HEK293 (cell line): ENCODE measurements at regions not wholly inside any gene's neighbourhood (a gene's known extent, or its start where the extent isn't known, plus 50 kb on each side); places are given as distances from the start of the nearest gene placed in this dataset.

ENCODE experiments used
- CTCF ChIA-PET: fragments of 350-600 bp; formaldehyde crosslinking; extraction: SDS; loops from one replicate; lab custom pipeline; 2021; ENCODE audit warnings: antibody characterized with exemption; lab: Yijun Ruan, JAX
- POLR2A ChIA-PET: fragments of 300-600 bp; formaldehyde crosslinking; extraction: SDS; loops from one replicate; lab custom pipeline; 2020; ENCODE audit warnings: antibody characterized with exemption, inconsistent platforms; lab: Yijun Ruan, JAX
- H3K27ac ChIP-seq: fragments of 200-500 bp; sonication (Bioruptor generic); 2 replicates; pipeline ENCODE4 v1.5.1; 2014; ENCODE audit warnings: low read depth, low read length, control low read depth, inconsistent platforms; ENCODE audit errors: extremely low read depth
- H3K36me3 ChIP-seq, 2 experiments: fragments of 200-500 bp in 1 of 2; sonication (Bioruptor generic) in 1 of 2; 1 replicate in 1 of 2; 2 replicates in 1 of 2; pipeline ENCODE4 v1.5.1; 2014 to 2017; ENCODE audit warnings: inconsistent platforms in 2 of 2, low read length in 2 of 2; ENCODE audit not compliant: control insufficient read depth in 2 of 2, insufficient read depth in 1 of 2
- H3K4me1 ChIP-seq: fragments of 200-500 bp; sonication (Bioruptor generic); 2 replicates; pipeline ENCODE4 v1.5.1; 2014; ENCODE audit warnings: mild to moderate bottlenecking, low read length, inconsistent platforms; ENCODE audit not compliant: control insufficient read depth, insufficient read depth
- H3K4me3 ChIP-seq: 2 replicates; pipeline ENCODE4 v1.5.1; 2011; ENCODE audit warnings: low read depth, mild to moderate bottlenecking, control low read depth, low read length, moderate library complexity
- H3K9me3 ChIP-seq: fragments of 200-500 bp; sonication (Bioruptor generic); 2 replicates; pipeline ENCODE4 v1.5.1; 2014; ENCODE audit warnings: low read depth, low read length, inconsistent platforms; ENCODE audit not compliant: control insufficient read depth, insufficient read depth
- BCL11A ChIP-seq: fragments of 450-650 bp; formaldehyde crosslinking; IDR thresholded peaks from 2 replicates; pipeline ENCODE4 v1.5.1; 2016; ENCODE audit warnings: low read depth, missing biosample characterization, missing genetic modification characterization
- GLIS2 ChIP-seq: fragments of 450-650 bp; formaldehyde crosslinking; IDR thresholded peaks from 2 replicates; pipeline ENCODE4 v1.5.1; 2016; ENCODE audit warnings: missing biosample characterization, missing genetic modification characterization
- HOXD13 ChIP-seq: sonication (generic); formaldehyde crosslinking; IDR thresholded peaks from 2 replicates; pipeline ENCODE4 v1.8.0; 2022; ENCODE audit warnings: missing genetic modification reagents, borderline replicate concordance
- SCRT1 ChIP-seq: fragments of 450-650 bp; formaldehyde crosslinking; IDR thresholded peaks from 2 replicates; pipeline ENCODE4 v1.5.1; 2016; ENCODE audit warnings: missing biosample characterization, missing genetic modification characterization, borderline replicate concordance
- SP2 ChIP-seq: fragments of 450-650 bp; formaldehyde crosslinking; IDR thresholded peaks from 2 replicates; pipeline ENCODE4 v1.5.1; 2016; ENCODE audit warnings: missing biosample characterization, missing genetic modification characterization
- ZBTB1 ChIP-seq: fragments of 450-650 bp; formaldehyde crosslinking; IDR thresholded peaks from 2 replicates; pipeline ENCODE4 v1.5.1; 2016; ENCODE audit warnings: missing biosample characterization, missing genetic modification characterization
- ZNF174 ChIP-seq: fragments of 450-650 bp; formaldehyde crosslinking; IDR thresholded peaks from 2 replicates; pipeline ENCODE4 v1.5.0; 2017; ENCODE audit warnings: missing biosample characterization, mild to moderate bottlenecking, missing genetic modification characterization
- ZNF202 ChIP-seq: fragments of 450-650 bp; formaldehyde crosslinking; IDR thresholded peaks from 2 replicates; pipeline ENCODE4 v1.5.1; 2016; ENCODE audit warnings: missing biosample characterization, missing genetic modification characterization, borderline replicate concordance
- ZNF354C ChIP-seq: fragments of 450-650 bp; formaldehyde crosslinking; IDR thresholded peaks from 2 replicates; pipeline ENCODE4 v1.5.1; 2016; ENCODE audit warnings: missing biosample characterization, missing genetic modification characterization, low read depth, borderline replicate concordance
- ZNF423 ChIP-seq: fragments of 450-650 bp; formaldehyde crosslinking; IDR thresholded peaks from 2 replicates; pipeline ENCODE4 v1.5.1; 2016; ENCODE audit warnings: missing biosample characterization, missing genetic modification characterization
- ZNF521 ChIP-seq: fragments of 450-650 bp; formaldehyde crosslinking; IDR thresholded peaks from 2 replicates; pipeline ENCODE4 v1.5.1; 2017; ENCODE audit warnings: missing biosample characterization, mild to moderate bottlenecking, missing genetic modification characterization
- ZNF585B ChIP-seq: fragments of 450-650 bp; formaldehyde crosslinking; IDR thresholded peaks from 2 replicates; pipeline ENCODE4 v1.5.1; 2016; ENCODE audit warnings: missing biosample characterization, missing genetic modification characterization
- ZNF596 ChIP-seq: fragments of 450-650 bp; IDR thresholded peaks from 2 replicates; pipeline ENCODE4 v1.5.0; 2018; ENCODE audit warnings: missing biosample characterization, mild to moderate bottlenecking, missing genetic modification characterization, moderate library complexity
- ZNF600 ChIP-seq: fragments of 450-650 bp; formaldehyde crosslinking; IDR thresholded peaks from 2 replicates; pipeline ENCODE4 v1.5.1; 2016; ENCODE audit warnings: missing biosample characterization, missing genetic modification characterization
- ZNF610 ChIP-seq: fragments of 450-650 bp; formaldehyde crosslinking; IDR thresholded peaks from 2 replicates; pipeline ENCODE4 v1.5.1; 2016; ENCODE audit warnings: missing biosample characterization, missing genetic modification characterization, borderline replicate concordance
- ZSCAN16 ChIP-seq: fragments of 450-650 bp; formaldehyde crosslinking; IDR thresholded peaks from 2 replicates; pipeline ENCODE4 v1.5.1; 2016; ENCODE audit warnings: missing biosample characterization, missing genetic modification characterization
- TF ChIP-seq, protein P1 (sequence below): fragments of 450-650 bp; formaldehyde crosslinking; IDR thresholded peaks from 2 replicates; pipeline ENCODE4 v1.5.1; 2016; ENCODE audit warnings: missing biosample characterization, missing genetic modification characterization
- TF ChIP-seq, protein P2 (sequence below): fragments of 450-650 bp; formaldehyde crosslinking; IDR thresholded peaks from 2 replicates; pipeline ENCODE4 v1.5.1; 2016; ENCODE audit warnings: missing biosample characterization, missing genetic modification characterization
- TF ChIP-seq, protein P3 (sequence below): fragments of 450-650 bp; formaldehyde crosslinking; IDR thresholded peaks from 2 replicates; pipeline ENCODE4 v1.5.1; 2016; ENCODE audit warnings: missing biosample characterization, missing genetic modification characterization
- TF ChIP-seq, protein P4 (sequence below): fragments of 450-650 bp; formaldehyde crosslinking; IDR thresholded peaks from 2 replicates; pipeline ENCODE4 v1.5.1; 2016; ENCODE audit warnings: missing biosample characterization, missing genetic modification characterization
- TF ChIP-seq, protein P5 (sequence below): fragments of 450-650 bp; formaldehyde crosslinking; IDR thresholded peaks from 2 replicates; pipeline ENCODE4 v1.5.1; 2017; ENCODE audit warnings: missing biosample characterization, missing genetic modification characterization

DNA sequence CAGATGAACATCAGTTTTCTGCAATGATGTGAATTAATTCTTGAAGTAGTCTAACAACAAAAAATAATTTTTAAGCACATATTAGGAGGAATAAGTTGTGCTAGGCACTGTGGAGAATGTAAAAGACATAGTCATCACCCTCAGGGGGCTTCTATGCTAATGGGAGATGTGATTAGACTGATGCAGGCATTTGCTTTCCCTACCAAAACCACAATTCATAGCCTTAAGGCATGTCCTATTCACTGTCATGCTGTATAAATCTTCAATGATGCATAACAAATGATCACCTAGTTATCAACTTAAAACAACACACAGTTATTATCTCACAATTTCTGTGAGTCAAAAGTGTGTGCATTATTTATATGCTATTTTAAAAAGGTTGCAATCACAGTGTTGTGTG, 422.6 kb downstream of the MAN2A1 start (continued):
- TF ChIP-seq, protein P1, sequence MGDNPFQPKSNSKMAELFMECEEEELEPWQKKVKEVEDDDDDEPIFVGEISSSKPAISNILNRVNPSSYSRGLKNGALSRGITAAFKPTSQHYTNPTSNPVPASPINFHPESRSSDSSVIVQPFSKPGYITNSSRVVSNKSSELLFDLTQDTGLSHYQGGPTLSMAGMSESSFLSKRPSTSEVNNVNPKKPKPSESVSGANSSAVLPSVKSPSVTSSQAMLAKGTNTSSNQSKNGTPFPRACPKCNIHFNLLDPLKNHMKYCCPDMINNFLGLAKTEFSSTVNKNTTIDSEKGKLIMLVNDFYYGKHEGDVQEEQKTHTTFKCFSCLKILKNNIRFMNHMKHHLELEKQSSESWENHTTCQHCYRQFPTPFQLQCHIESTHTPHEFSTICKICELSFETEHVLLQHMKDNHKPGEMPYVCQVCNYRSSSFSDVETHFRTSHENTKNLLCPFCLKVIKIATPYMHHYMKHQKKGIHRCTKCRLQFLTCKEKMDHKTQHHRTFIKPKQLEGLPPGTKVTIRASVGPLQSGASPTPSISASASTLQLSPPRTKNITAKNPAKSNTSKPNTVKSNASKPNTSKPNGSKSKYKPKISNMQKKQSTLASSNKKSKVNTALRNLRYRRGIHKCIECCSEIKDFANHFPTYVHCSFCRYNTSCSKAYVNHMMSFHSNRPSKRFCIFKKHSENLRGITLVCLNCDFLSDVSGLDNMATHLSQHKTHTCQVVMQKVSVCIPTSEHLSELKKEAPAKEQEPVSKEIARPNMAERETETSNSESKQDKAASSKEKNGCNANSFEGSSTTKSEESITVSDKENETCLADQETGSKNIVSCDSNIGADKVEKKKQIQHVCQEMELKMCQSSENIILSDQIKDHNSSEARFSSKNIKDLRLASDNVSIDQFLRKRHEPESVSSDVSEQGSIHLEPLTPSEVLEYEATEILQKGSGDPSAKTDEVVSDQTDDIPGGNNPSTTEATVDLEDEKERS (tag by site-specific recombination): no peak
- TF ChIP-seq ZNF596 (tag by site-specific recombination): no peak
- no peak for TF ChIP-seq ZNF354C (tag by site-specific recombination)
- no peak for TF ChIP-seq ZNF202 (tag by site-specific recombination)
- TF ChIP-seq ZNF610 (tag by site-specific recombination): no peak
- TF ChIP-seq ZNF423 (tag by site-specific recombination): no peak
- no peak for TF ChIP-seq ZBTB1 (tag by site-specific recombination)
- no peak for TF ChIP-seq ZNF585B (tag by site-specific recombination)
- TF ChIP-seq, protein P2, sequence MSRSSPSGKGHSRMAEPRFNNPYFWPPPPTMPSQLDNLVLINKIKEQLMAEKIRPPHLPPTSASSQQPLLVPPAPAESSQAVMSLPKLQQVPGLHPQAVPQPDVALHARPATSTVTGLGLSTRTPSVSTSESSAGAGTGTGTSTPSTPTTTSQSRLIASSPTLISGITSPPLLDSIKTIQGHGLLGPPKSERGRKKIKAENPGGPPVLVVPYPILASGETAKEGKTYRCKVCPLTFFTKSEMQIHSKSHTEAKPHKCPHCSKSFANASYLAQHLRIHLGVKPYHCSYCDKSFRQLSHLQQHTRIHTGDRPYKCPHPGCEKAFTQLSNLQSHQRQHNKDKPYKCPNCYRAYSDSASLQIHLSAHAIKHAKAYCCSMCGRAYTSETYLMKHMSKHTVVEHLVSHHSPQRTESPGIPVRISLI (tag by site-specific recombination): no peak

DNA sequence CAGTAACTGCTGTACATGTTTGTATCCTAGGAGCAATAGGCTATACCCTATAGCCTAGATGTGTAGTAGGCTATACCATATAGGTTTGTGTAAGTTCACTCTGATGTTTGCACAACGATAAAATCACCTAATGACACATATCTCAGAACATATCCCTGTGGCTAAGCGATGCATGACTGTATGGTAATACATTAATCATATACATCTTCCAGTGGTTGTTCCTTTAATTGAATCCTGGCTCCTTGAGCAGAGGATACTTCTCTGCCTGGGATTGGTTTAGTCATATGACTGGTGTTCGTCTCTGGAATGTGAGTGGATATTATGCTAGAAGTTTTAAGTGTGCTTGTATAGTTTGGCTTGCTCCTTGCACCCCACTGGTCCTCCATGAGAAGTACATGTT, 425.8 kb downstream of the MAN2A1 start:
- POLR2A ChIA-PET: no interaction called here

DNA sequence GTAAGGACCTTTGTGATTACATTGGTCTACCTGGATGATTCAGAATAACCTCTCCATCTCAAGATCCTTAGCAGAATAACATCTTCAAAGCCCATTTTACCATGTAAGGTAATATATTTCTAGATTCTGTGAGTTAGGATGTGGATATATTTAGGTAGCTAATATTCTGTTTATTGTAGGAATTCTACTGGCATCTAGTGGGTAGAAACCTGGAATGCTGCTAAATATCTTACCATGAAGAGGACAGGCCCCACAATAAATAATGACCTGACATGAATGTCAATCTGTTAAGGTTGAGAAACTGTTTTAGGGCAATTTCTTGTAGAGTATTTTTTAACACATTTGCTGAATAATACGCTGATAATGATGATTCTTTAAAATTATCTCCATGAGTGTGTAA, 426.8 kb downstream of the MAN2A1 start:
- ChIA-PET POLR2A (no interaction called here), CTCF (no interaction called here)
- Histone ChIP-seq H3K27ac (no peak overlapping the region), H3K9me3 (no peaks in the 10 kb centered on the region; the same call in 1 of the 2 replicates), H3K4me3 (no peak overlapping the region), H3K36me3 (no peaks in the 10 kb centered on the region), H3K4me1 (no peaks in the 10 kb centered on the region)
- TF ChIP-seq, protein P2 (tag by site-specific recombination): no peak
- TF ChIP-seq, protein P3, sequence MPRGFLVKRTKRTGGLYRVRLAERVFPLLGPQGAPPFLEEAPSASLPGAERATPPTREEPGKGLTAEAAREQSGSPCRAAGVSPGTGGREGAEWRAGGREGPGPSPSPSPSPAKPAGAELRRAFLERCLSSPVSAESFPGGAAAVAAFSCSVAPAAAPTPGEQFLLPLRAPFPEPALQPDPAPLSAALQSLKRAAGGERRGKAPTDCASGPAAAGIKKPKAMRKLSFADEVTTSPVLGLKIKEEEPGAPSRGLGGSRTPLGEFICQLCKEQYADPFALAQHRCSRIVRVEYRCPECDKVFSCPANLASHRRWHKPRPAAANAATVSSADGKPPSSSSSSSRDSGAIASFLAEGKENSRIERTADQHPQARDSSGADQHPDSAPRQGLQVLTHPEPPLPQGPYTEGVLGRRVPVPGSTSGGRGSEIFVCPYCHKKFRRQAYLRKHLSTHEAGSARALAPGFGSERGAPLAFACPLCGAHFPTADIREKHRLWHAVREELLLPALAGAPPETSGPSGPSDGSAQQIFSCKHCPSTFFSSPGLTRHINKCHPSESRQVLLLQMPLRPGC (tag by site-specific recombination): no peak
- TF ChIP-seq, protein P4, sequence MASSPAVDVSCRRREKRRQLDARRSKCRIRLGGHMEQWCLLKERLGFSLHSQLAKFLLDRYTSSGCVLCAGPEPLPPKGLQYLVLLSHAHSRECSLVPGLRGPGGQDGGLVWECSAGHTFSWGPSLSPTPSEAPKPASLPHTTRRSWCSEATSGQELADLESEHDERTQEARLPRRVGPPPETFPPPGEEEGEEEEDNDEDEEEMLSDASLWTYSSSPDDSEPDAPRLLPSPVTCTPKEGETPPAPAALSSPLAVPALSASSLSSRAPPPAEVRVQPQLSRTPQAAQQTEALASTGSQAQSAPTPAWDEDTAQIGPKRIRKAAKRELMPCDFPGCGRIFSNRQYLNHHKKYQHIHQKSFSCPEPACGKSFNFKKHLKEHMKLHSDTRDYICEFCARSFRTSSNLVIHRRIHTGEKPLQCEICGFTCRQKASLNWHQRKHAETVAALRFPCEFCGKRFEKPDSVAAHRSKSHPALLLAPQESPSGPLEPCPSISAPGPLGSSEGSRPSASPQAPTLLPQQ (tag by site-specific recombination): no peak
- TF ChIP-seq BCL11A (tag by site-specific recombination) (no peak), HOXD13 (no peak), ZNF521 (tag by site-specific recombination) (no peak), ZSCAN16 (tag by site-specific recombination) (no peak)

More for the DNA sequence above, 425.8 kb downstream of the MAN2A1 start:
- no peaks in the 10 kb centered on the region for H3K36me3 ChIP-seq
- H3K4me3 ChIP-seq: no peak overlapping the region
- H3K4me1 ChIP-seq: no peaks in the 10 kb centered on the region
- CTCF ChIA-PET: interaction anchor here (0.6 kb wide), 1 partner anchor 1384 kb away, joined by 3 read pairs; no protein-coding TSS in a partner anchor
- TF ChIP-seq, protein P4 (tag by site-specific recombination): no peak
- no peak for TF ChIP-seq SP2 (tag by site-specific recombination)
- TF ChIP-seq ZNF600 (tag by site-specific recombination): no peak
- TF ChIP-seq, protein P5, sequence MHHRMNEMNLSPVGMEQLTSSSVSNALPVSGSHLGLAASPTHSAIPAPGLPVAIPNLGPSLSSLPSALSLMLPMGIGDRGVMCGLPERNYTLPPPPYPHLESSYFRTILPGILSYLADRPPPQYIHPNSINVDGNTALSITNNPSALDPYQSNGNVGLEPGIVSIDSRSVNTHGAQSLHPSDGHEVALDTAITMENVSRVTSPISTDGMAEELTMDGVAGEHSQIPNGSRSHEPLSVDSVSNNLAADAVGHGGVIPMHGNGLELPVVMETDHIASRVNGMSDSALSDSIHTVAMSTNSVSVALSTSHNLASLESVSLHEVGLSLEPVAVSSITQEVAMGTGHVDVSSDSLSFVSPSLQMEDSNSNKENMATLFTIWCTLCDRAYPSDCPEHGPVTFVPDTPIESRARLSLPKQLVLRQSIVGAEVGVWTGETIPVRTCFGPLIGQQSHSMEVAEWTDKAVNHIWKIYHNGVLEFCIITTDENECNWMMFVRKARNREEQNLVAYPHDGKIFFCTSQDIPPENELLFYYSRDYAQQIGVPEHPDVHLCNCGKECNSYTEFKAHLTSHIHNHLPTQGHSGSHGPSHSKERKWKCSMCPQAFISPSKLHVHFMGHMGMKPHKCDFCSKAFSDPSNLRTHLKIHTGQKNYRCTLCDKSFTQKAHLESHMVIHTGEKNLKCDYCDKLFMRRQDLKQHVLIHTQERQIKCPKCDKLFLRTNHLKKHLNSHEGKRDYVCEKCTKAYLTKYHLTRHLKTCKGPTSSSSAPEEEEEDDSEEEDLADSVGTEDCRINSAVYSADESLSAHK: no peak
- TF ChIP-seq ZNF174 (tag by site-specific recombination): no peak
- TF ChIP-seq ZNF354C (tag by site-specific recombination): no peak
- no peak for TF ChIP-seq SCRT1
- TF ChIP-seq GLIS2 (tag by site-specific recombination): no peak
- no peaks in the 10 kb centered on the region; the same call in 1 of the 2 replicates for H3K9me3 ChIP-seq
- H3K27ac ChIP-seq: no peak overlapping the region
